ENCODE measurements at regions not wholly inside any gene's neighbourhood (a gene's known extent, or its start where the extent isn't known, plus 50 kb on each side); places are given as distances from the start of the nearest gene placed in this dataset.

DNA sequence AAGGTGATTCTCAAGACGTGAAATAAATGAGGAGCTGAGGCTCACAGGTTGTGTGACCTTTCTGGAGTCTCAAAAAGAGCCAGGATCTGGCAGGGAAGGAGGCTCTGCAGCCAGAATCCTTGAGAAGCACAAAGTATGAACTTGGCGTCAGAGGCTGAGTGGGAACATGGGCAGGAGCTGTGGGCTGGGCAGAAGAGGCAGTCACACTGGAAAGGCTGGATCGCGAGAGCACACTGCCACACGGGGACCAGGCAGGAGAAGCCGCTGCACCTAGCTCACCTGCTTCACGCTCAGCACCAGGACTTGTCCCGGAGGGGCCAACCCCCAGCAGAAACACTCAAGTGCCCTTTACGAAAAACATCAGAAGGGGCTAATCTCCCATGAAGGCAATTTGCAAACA is 535.0 kb downstream of the TNS3 start:
- Histone ChIP-seq H2AFZ (ENCODE audit: low read depth, low read length, poor library complexity, severe bottlenecking) (no peak overlapping the region), H3K27ac (ENCODE audit: low read depth, low read length) (no peak overlapping the region), H3K4me2 (ENCODE audit: low read length) (no peak overlapping the region), H3K4me3 (replicated peaks in 1 of 2; ENCODE audit: low read depth in 1 of 2, low read length in 2 of 2) (no peak overlapping the region), H3K9me2 (ENCODE audit: insufficient read depth) (no peaks in the 10 kb centered on the region), H3K9ac (ENCODE audit: low read length) (no peak overlapping the region), H3K9me3 (ENCODE audit: control insufficient read depth in 1 of 2, insufficient read depth in 1 of 2, low read depth in 1 of 2, low read length in 2 of 2) (no peaks in the 10 kb centered on the region), H3K4me1 (ENCODE audit: control insufficient read depth in 1 of 2, insufficient read depth in 2 of 2, low read length in 2 of 2) (no peaks in the 10 kb centered on the region), H3K36me3 (ENCODE audit: control insufficient read depth in 1 of 2, insufficient read depth in 2 of 2, low read length in 2 of 2) (no peaks in the 10 kb centered on the region), H3K27me3 (ENCODE audit: insufficient read depth, low read length) (no peaks in the 10 kb centered on the region), H4K20me1 (ENCODE audit: insufficient read depth) (no peaks in the 10 kb centered on the region), H3K79me2 (ENCODE audit: insufficient read depth, low read length) (no peaks in the 10 kb centered on the region)
- POLR2A ChIA-PET: no interaction called here
- DNase-seq (ENCODE audit: low read depth, low spot score) (no peak), ATAC-seq (no peak)
- RAD21 ChIA-PET (ENCODE audit: low non-redundant PET in 1 of 2, low total read pairs in 2 of 2, uncharacterized antibody in 2 of 2, unreplicated experiment in 2 of 2): no interaction called here
- no TSS peak for BruUV-seq (replicated peaks)
- CTCF ChIA-PET: no interaction called here
- TF ChIP-seq, protein P1, sequence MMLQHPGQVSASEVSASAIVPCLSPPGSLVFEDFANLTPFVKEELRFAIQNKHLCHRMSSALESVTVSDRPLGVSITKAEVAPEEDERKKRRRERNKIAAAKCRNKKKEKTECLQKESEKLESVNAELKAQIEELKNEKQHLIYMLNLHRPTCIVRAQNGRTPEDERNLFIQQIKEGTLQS (IDR thresholded peaks at IDR 0.05): no peak
- no peak for TF ChIP-seq ZFX (IDR thresholded peaks at IDR 0.05)
- TF ChIP-seq, protein P2, sequence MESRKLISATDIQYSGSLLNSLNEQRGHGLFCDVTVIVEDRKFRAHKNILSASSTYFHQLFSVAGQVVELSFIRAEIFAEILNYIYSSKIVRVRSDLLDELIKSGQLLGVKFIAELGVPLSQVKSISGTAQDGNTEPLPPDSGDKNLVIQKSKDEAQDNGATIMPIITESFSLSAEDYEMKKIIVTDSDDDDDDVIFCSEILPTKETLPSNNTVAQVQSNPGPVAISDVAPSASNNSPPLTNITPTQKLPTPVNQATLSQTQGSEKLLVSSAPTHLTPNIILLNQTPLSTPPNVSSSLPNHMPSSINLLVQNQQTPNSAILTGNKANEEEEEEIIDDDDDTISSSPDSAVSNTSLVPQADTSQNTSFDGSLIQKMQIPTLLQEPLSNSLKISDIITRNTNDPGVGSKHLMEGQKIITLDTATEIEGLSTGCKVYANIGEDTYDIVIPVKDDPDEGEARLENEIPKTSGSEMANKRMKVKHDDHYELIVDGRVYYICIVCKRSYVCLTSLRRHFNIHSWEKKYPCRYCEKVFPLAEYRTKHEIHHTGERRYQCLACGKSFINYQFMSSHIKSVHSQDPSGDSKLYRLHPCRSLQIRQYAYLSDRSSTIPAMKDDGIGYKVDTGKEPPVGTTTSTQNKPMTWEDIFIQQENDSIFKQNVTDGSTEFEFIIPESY (IDR thresholded peaks at IDR 0.05; ENCODE audit: extremely low read depth, insufficient replicate concordance, low read length): no peak
- TF ChIP-seq CBX3 (IDR thresholded peaks at IDR 0.05; ENCODE audit: low read depth): no peak
- TF ChIP-seq EZH2phosphoT487 (IDR thresholded peaks at IDR 0.05; ENCODE audit: borderline replicate concordance): no peak
- TF ChIP-seq EZH2 (IDR thresholded peaks at IDR 0.05): no peak
- TF ChIP-seq, protein P3, sequence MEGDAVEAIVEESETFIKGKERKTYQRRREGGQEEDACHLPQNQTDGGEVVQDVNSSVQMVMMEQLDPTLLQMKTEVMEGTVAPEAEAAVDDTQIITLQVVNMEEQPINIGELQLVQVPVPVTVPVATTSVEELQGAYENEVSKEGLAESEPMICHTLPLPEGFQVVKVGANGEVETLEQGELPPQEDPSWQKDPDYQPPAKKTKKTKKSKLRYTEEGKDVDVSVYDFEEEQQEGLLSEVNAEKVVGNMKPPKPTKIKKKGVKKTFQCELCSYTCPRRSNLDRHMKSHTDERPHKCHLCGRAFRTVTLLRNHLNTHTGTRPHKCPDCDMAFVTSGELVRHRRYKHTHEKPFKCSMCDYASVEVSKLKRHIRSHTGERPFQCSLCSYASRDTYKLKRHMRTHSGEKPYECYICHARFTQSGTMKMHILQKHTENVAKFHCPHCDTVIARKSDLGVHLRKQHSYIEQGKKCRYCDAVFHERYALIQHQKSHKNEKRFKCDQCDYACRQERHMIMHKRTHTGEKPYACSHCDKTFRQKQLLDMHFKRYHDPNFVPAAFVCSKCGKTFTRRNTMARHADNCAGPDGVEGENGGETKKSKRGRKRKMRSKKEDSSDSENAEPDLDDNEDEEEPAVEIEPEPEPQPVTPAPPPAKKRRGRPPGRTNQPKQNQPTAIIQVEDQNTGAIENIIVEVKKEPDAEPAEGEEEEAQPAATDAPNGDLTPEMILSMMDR (IDR thresholded peaks at IDR 0.05 in 2 of 3, conservative IDR thresholded peaks at IDR 0.05 in 1 of 3; ENCODE audit: borderline replicate concordance in 1 of 3, insufficient read depth in 1 of 3, low read depth in 2 of 3, low read length in 2 of 3): no peak
- TF ChIP-seq, protein P4, sequence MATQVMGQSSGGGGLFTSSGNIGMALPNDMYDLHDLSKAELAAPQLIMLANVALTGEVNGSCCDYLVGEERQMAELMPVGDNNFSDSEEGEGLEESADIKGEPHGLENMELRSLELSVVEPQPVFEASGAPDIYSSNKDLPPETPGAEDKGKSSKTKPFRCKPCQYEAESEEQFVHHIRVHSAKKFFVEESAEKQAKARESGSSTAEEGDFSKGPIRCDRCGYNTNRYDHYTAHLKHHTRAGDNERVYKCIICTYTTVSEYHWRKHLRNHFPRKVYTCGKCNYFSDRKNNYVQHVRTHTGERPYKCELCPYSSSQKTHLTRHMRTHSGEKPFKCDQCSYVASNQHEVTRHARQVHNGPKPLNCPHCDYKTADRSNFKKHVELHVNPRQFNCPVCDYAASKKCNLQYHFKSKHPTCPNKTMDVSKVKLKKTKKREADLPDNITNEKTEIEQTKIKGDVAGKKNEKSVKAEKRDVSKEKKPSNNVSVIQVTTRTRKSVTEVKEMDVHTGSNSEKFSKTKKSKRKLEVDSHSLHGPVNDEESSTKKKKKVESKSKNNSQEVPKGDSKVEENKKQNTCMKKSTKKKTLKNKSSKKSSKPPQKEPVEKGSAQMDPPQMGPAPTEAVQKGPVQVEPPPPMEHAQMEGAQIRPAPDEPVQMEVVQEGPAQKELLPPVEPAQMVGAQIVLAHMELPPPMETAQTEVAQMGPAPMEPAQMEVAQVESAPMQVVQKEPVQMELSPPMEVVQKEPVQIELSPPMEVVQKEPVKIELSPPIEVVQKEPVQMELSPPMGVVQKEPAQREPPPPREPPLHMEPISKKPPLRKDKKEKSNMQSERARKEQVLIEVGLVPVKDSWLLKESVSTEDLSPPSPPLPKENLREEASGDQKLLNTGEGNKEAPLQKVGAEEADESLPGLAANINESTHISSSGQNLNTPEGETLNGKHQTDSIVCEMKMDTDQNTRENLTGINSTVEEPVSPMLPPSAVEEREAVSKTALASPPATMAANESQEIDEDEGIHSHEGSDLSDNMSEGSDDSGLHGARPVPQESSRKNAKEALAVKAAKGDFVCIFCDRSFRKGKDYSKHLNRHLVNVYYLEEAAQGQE (IDR thresholded peaks at IDR 0.05; ENCODE audit: low read depth): no peak
- TF ChIP-seq EGR1 (IDR thresholded peaks at IDR 0.05; ENCODE audit: low read depth): no peak
- TF ChIP-seq JUND (IDR thresholded peaks at IDR 0.05): no peak
- TF ChIP-seq RAD21 (IDR thresholded peaks at IDR 0.05; ENCODE audit: low read depth): no peak
- TF ChIP-seq POLR2A (IDR thresholded peaks at IDR 0.05; ENCODE audit: borderline replicate concordance, extremely low read depth, insufficient read depth, insufficient read length): no peak
- TF ChIP-seq POLR2AphosphoS5 (IDR thresholded peaks at IDR 0.05; ENCODE audit: low read depth, low read length): no peak
- no peak for TF ChIP-seq TCF7L2 (IDR thresholded peaks at IDR 0.05; ENCODE audit: borderline replicate concordance, extremely low read depth, insufficient read depth, insufficient read length)
- no peak for TF ChIP-seq YY1 (IDR thresholded peaks at IDR 0.05; ENCODE audit: extremely low read depth, insufficient replicate concordance, low read depth, low read length)
- intact Hi-C loops (cut with micrococcal nuclease): no loop called here
